ENCODE measurements at regions not wholly inside any gene's neighbourhood (a gene's known extent, or its start where the extent isn't known, plus 50 kb on each side); places are given as distances from the start of the nearest gene placed in this dataset.

DNA sequence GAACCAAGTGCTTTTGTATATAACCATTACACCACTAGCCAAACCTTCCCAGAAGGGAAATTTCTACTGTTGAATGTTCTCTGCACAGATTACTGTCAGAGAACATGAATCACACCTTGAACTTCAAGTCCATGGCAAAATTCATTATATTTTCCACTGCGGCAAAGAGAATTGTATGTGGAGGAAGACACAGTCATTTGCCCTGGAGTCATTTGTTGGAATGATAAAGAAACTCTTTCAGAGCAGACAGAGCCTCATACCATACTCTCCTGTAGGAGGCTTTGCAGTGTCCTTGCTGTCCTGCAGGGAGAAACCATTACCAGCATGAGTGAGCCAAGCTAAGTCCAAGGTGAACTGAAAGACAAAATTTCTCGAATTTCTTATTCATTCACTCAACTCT, 369.0 kb downstream of the ARHGEF28 start:
- TF ChIP-seq CTCF (IDR thresholded peaks at IDR 0.05), result no peak
- TF ChIP-seq POLR2A (IDR thresholded peaks at IDR 0.05), result no peak
